ENCODE measurements at regions not wholly inside any gene's neighbourhood (a gene's known extent, or its start where the extent isn't known, plus 50 kb on each side); places are given as distances from the start of the nearest gene placed in this dataset.

DNA sequence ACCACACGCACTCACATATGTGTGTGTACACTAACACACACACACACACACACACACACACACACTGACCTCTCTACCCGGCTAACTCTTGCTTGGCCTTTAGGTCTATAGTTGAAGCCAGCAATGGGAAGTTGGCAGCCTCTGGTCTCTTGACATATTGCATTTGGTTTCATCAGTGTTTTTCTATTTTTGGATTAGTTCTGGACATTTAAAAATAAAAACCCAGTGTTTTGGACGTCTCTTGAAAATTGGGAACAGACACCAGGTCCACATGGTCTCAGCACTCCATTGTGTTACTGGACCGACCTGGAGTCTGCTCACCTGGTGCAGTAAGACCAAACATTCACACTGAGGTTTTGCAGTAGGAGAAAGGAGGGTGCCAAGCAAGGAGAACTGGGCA, 50.4 kb upstream of the AFF3 start:
- DNase-seq (ENCODE audit: low read depth), result no peak

DNA sequence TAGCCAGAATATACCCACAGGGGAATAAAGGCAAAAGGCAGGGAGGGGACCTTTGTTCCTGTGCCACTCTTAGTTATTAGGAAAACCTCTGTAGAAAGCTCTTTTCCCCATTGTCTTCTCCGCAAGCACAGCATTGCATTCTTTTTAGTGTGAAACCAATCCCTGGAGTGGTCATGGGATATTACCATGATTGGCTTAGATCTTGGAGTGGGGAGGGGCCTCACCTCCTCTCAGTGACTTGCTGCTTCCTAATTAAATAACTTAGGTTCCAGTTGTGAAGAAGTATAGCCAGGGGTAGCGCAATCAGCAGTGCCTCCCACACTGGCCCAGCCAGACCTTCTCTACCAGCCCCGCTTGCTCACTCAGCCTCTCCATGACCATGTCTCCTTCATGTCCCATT, 49.9 kb upstream of the AFF3 start:
- DNase-seq (ENCODE audit: low read depth), result no peak

Data from EH (cell line).